Endothelial cell of umbilical vein (primary cell): ENCODE measurements at regions not wholly inside any gene's neighbourhood (a gene's known extent, or its start where the extent isn't known, plus 50 kb on each side); places are given as distances from the start of the nearest gene placed in this dataset.

Source experiments
- CTCF ChIP-seq, 2 donors: IDR thresholded peaks; 1 replicate in 1 of 2; 2 replicates in 1 of 2; pipeline ENCODE4 v1.5.1; 2011; ENCODE audit warnings: low read length in 2 of 2, mild to moderate bottlenecking in 2 of 2, moderate library complexity in 2 of 2, control low read depth in 1 of 2, inconsistent platforms in 1 of 2, low read depth in 1 of 2; ENCODE audit not compliant: insufficient read depth in 1 of 2; ENCODE audit errors: extremely low read depth in 1 of 2
- EZH2 ChIP-seq: IDR thresholded peaks from 2 replicates; pipeline ENCODE4 v1.6.1; 2012; ENCODE audit warnings: borderline replicate concordance, low read depth, mild to moderate bottlenecking, moderate library complexity, low read length, inconsistent platforms; ENCODE audit not compliant: severe bottlenecking
- GATA2 ChIP-seq: IDR thresholded peaks from 2 replicates; pipeline ENCODE4 v1.7.0; 2011; ENCODE audit warnings: low read depth, mild to moderate bottlenecking, moderate library complexity, mixed read lengths, low read length; ENCODE audit not compliant: insufficient read length, insufficient read depth
- MAX ChIP-seq: IDR thresholded peaks from 2 replicates; pipeline ENCODE4 v1.6.1; 2011; ENCODE audit not compliant: insufficient read depth, insufficient read length
- MYC ChIP-seq: IDR thresholded peaks from one replicate; pipeline ENCODE4 v1.6.1; 2011; ENCODE audit warnings: mild to moderate bottlenecking, low read depth, low read length
- POLR2A ChIP-seq: IDR thresholded peaks from 2 replicates; pipeline ENCODE4 v1.6.1; 2012; ENCODE audit warnings: low read depth, mild to moderate bottlenecking, control low read depth, low read length
- POLR2AphosphoS5 ChIP-seq: IDR thresholded peaks from 2 replicates; pipeline ENCODE4 v1.6.1; 2012; ENCODE audit warnings: low read depth, mild to moderate bottlenecking, control low read depth, low read length, moderate library complexity; ENCODE audit not compliant: insufficient read depth

GRCh38 chrX:43522582-43522981, 133.5 kb upstream of the MAOA start:
- TF ChIP-seq CTCF (IDR thresholded peaks at IDR 0.05; ENCODE audit: extremely low read depth in 1 of 2, insufficient read depth in 1 of 2, low read depth in 1 of 2, low read length in 2 of 2) (no peak), GATA2 (no peak), MAX (no peak), POLR2A (no peak), EZH2 (no peak), MYC (no peak), POLR2AphosphoS5 (no peak)
